GM21825 (cell line): ENCODE measurements at regions not wholly inside any gene's neighbourhood (a gene's known extent, or its start where the extent isn't known, plus 50 kb on each side); places are given as distances from the start of the nearest gene placed in this dataset.
"Not testable (repeated sequence)": the region's sequence is repeated elsewhere in the genome, so short reads cannot be mapped to it uniquely, and the experiment has no call there.

ENCODE experiments used
- ATAC-seq: cut with Tn5 transposase; IDR thresholded peaks from one replicate; pipeline ENCODE4 v1.9.1; 2021; ENCODE audit warnings: mild to moderate bottlenecking, moderate library complexity; ENCODE audit not compliant: unreplicated experiment

- no peak for ATAC-seq
Observed at GRCh38 chr4:110424144-110424543, 51.8 kb upstream of the ENPEP start.

GRCh38 chr4:110418641-110419040 is 57.3 kb upstream of the ENPEP start:
- ATAC-seq = no peak

- ATAC-seq = no peak
Observed at GRCh38 chr4:110417136-110417535, 58.8 kb upstream of the ENPEP start.

GRCh38 chr4:110415478-110415877 is 60.5 kb upstream of the ENPEP start:
- ATAC-seq = no peak

- ATAC-seq = no peak
Observed at GRCh38 chr4:110415041-110415440, 60.9 kb upstream of the ENPEP start.

- ATAC-seq = no peak
Observed at GRCh38 chr4:110414561-110414920, 61.4 kb upstream of the ENPEP start.

- ATAC-seq = not testable (repeated sequence)
Observed at GRCh38 chr4:110413807-110414560, 62.0 kb upstream of the ENPEP start.

GRCh38 chr4:110412354-110413065 is 63.4 kb upstream of the ENPEP start:
- ATAC-seq = no peak

GRCh38 chr4:110411574-110412011 is 64.4 kb upstream of the ENPEP start:
- ATAC-seq = no peak

- ATAC-seq = not testable (repeated sequence)
Observed at GRCh38 chr4:110410853-110411573, 64.9 kb upstream of the ENPEP start.

GRCh38 chr4:110400086-110400485 is 75.9 kb upstream of the ENPEP start:
- no peak for ATAC-seq

GRCh38 chr4:110399046-110399445 is 76.9 kb upstream of the ENPEP start:
- ATAC-seq = not testable (repeated sequence)

- ATAC-seq = no peak
Observed at GRCh38 chr4:110396963-110397362, 79.0 kb upstream of the ENPEP start.

GRCh38 chr4:110395421-110395820 is 80.5 kb upstream of the ENPEP start:
- ATAC-seq = no peak

GRCh38 chr4:110394871-110395270 is 81.1 kb upstream of the ENPEP start:
- ATAC-seq = no peak

- no peak for ATAC-seq
Observed at GRCh38 chr4:110381784-110382183, 94.2 kb upstream of the ENPEP start.

GRCh38 chr4:110372485-110372884 is 103.5 kb upstream of the ENPEP start:
- no peak for ATAC-seq

GRCh38 chr4:110371016-110371770 is 104.8 kb upstream of the ENPEP start:
- no peak for ATAC-seq

GRCh38 chr4:110368409-110368808 is 107.5 kb upstream of the ENPEP start:
- ATAC-seq = no peak

GRCh38 chr4:110367156-110367555 is 108.8 kb upstream of the ENPEP start:
- ATAC-seq = no peak

- ATAC-seq = no peak
Observed at GRCh38 chr4:110365761-110366160, 110.2 kb upstream of the ENPEP start.
